Thyroid gland (tissue), 4 donors: ENCODE measurements at regions not wholly inside any gene's neighbourhood (a gene's known extent, or its start where the extent isn't known, plus 50 kb on each side); places are given as distances from the start of the nearest gene placed in this dataset.

Experiments used
- POLR2A ChIP-seq, 2 donors: fragments of 450-650 bp; IDR thresholded peaks; one replicate each; pipeline ENCODE4 v1.6.1; 2017; ENCODE audit warnings: antibody characterized with exemption in 2 of 2, mild to moderate bottlenecking in 2 of 2, moderate library complexity in 1 of 2
- TF ChIP-seq, protein P1 (sequence below), 6 experiments: fragments of 200-600 bp in 3 of 6; fragments of 450-650 bp in 3 of 6; sonication (generic) in 3 of 6; IDR thresholded peaks; one replicate each; pipeline ENCODE4 v1.5.1; 2016 to 2019; ENCODE audit warnings: antibody characterized with exemption in 6 of 6, mild to moderate bottlenecking in 2 of 6, inconsistent platforms in 1 of 6, moderate library complexity in 1 of 6

DNA sequence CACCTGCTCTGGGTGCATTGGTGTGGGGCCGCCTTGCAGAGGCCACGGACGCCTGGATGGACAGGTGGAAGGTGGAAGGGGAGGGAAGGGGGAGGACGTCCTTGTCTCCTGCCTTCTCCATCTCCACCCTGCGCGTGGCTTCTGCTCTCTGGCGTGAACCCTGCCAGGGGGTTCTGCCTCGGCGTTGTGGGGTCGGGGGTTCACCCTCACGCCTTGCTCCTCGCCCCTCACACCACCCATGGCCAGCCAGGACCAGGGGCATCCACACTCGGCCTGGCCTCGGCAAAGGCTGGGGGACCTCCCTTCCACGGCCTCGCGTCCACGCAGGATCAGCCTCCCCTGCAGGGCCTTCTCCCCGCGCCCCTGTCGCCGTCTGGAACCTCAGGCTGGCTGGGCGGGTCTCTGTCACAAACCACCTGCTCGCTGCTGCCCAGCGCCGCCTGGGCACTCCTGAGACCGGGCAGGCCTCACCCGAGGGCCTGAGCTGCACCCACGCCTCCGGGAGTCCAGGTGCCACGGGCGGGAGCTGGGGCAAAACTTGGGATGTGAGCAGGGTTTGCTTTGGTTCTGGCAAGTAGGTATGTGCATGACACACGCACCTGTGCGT lies 655.9 kb downstream of the GALR1 start:
- TF ChIP-seq POLR2A (IDR thresholded peaks at IDR 0.05), result no peak
- TF ChIP-seq, protein P1, sequence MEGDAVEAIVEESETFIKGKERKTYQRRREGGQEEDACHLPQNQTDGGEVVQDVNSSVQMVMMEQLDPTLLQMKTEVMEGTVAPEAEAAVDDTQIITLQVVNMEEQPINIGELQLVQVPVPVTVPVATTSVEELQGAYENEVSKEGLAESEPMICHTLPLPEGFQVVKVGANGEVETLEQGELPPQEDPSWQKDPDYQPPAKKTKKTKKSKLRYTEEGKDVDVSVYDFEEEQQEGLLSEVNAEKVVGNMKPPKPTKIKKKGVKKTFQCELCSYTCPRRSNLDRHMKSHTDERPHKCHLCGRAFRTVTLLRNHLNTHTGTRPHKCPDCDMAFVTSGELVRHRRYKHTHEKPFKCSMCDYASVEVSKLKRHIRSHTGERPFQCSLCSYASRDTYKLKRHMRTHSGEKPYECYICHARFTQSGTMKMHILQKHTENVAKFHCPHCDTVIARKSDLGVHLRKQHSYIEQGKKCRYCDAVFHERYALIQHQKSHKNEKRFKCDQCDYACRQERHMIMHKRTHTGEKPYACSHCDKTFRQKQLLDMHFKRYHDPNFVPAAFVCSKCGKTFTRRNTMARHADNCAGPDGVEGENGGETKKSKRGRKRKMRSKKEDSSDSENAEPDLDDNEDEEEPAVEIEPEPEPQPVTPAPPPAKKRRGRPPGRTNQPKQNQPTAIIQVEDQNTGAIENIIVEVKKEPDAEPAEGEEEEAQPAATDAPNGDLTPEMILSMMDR (IDR thresholded peaks at IDR 0.05), result no peak
